ENCODE measurements at regions not wholly inside any gene's neighbourhood (a gene's known extent, or its start where the extent isn't known, plus 50 kb on each side); places are given as distances from the start of the nearest gene placed in this dataset.

DNA sequence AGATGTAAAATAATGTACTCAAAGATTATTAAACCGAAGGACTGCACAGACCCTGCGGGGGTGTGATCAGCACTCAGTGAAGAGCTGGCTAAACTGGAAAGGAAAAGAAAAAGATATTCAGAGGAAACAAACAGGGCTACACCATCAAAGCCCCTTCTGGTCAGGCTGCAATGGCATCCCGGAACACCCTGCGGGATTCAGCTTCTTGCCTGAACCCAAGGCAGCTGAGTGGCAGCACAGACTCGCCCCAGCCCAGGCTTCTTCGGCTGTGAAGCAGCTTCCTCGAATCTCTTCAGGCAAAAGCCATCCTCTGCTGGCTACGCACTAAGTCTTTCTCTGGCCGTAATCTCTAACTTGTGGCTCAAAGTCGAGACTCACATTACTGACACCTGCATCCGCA is 220.9 kb downstream of the TEX29 start:
- no peak for DNase-seq

DNA sequence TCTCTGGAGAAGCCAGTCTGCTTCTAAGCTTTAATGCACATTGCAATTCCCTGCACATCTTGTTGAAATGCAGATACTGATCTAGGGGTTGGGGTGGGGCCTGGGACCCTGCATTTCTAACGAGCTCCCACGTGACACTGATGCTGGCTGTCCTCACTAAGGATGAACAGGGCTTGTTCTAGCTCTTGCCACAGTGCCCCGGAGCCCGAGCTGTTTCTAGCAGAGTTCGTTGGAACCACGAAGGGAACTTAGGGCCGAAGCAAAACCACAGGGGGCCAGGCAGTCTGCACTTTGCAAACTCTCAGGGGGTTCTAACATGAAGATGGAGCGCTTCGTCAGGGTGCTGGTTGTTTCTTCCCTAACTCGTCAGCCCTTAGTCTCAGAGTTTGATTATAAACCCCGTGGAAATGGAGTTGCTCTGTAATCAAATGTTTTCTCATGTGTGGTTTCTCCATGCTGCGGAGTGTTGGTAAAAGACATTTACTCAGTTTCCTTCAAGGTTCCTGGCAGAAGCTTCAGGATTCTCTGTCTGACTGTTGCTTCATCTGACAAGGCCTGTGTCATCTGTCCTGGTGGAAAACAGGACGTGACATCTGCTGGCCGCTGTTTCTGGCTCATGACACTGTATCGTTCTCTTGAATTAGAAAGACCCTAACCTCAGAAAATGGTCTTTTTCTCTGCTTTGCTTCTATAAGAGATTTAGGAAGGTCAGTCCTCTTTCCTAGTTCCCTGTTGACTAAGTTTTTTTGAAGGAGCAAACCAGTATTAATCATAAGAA is 221.5 kb downstream of the TEX29 start:
- DNase-seq, result no peak

DNA sequence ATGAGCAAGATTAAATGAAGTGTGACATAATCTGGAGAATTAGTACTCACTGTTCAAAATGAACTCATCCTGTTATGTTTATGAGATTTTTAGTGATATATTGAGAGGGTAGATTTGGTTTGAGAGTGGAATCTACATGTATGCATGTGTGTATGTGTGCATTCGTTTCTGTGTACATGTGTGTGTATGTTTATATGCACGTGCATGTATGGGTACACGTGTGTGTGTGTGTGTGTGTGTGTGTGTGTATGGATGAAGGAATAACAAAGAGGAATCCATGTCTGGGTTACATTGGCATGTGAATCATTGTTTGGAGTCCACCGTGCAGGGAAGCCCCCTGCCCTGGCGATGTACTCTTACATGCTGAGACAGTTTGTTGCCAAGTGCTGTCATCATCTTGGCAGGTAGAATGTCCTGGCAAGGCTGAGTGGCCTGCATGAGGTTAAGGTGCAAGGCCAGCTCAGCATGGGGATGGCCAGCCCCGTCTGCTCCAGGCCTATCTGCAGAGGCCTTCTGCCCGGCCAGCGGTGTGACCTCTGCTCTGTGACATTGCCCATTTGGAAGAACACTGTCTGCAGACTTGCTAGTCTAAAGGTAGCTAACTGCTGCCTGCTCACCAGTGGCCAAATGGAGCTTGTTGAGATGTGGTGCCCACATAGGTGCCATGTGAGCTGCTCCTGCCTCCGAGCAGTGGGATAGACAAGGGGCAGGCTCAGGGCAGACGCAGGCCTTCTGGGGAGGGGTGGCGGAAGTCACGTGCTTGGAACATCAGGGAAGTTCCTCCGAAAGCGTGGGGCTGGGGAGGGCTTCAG is 222.3 kb downstream of the TEX29 start:
- DNase-seq, result no peak

DNA sequence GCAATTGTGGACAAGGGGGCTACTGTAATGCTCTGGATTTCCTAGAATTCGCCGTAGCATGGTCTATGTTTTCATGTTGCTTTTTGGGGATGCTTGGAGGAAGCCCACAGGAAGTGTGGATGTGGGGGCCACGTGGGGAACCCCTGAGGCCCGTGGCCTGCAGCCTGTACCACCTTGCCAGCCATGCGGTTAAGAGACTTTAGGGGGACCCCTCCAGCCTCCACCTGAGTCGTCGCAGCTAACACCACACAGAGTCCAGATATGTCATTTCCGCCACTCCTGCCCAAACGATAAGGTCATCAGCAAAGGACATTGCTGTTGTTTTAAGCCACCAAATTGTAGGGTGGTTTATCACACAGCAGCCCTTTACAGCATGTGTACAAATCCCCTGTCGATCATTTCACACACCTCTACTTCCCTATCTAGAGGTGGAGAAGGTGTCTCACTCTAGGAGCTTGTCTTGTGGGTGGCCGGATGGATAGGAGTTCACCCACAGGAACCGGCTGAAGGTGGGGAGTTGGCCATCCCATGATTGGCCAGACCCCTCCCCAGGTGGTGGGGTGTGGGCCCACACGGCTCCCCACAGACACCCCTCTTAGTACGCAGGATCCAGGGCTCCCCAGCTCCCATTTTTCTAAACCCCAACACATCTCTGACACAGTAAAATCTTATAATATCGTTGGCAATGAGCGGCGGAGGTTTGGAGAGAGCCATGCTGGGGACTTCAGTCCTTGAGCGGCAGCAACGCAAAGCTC is 226.7 kb downstream of the TEX29 start:
- no peak for DNase-seq

DNA sequence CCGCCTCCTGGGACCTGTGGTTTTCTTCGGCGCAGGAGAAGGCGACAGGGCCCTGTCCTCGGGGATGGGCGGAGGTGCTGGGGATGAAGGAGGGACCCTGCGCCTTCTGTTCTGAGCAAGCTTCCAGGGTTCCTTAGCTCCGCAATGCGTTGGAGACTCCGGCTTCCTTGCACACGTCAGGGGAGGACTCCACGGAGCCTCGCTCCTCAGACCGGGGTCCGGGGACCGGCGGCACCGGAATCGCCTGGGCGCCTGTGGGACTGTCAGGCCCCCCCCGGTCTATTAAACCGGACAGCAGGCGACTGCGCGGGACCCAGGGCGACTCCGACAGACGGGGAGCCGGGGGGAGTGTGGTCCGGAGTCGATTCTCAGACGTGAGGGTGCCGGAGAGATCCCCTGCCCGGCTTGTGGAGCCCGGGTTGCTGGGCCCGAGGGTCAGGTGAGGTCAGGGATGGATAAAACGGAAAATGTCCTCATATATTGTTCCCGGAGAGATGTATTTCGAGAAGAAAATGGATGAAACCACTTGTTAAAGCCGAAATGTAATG is 227.4 kb downstream of the TEX29 start:
- no peak for DNase-seq

DNA sequence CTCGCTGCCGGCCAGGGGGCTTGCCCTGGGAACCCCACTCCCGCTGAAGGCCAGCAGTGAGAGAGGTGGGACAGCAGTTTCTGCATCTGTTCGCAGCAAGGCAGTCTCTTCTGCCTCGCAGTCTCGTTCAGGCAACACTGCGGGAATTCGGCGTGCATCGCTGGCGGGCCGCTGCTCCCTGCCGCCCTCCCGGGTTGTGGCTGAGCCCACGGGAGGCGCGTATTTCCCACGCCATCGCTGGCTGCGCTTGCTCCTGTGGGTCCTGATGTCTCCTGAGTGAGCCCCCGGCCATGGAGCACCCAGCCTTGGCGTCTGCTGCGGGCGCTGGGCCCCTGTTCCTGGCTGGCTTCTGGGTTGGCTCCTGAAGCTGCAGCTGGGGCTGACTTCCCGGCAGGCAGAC is 227.9 kb downstream of the TEX29 start:
- DNase-seq, result no peak

DNA sequence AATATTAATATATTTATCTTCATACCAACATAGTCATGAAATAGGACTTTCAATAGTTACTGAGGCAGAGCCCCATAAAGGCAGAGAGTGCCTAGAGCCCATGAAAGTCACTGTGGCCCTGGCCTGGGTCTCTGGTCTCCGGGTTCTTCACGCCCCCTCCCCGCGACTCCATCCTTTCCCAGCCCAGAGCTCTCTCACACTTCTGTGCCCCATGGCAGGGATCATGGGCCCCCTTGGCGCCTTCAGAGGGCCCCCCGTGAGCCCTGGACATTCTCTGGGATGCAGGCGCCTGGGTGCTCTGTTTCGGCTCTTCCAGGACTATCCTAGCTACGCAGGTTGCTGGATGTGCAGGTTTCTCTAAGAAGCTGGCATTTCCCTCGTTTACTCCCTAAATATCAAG is 228.4 kb downstream of the TEX29 start:
- DNase-seq, result no peak

DNA sequence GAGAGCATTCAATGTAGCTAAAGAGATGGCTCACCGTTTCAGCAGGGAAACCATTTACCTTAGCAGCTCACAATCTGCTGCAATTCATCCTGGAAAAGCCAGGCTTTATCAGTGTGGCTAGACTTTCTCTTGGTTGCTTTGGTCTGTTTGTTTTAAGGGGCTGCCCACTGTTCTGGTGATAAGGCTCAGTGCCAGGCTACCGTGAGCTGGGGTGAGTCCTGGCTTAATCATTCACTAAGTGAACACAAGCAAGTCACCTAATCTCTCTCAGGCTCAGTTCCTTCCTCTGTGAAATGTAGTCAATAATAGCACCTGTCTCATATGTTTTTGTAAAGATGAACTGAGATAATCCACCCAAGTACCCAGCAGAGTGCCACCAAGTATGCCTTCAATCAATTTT is 229.0 kb downstream of the TEX29 start:
- DNase-seq, result no peak

DNA sequence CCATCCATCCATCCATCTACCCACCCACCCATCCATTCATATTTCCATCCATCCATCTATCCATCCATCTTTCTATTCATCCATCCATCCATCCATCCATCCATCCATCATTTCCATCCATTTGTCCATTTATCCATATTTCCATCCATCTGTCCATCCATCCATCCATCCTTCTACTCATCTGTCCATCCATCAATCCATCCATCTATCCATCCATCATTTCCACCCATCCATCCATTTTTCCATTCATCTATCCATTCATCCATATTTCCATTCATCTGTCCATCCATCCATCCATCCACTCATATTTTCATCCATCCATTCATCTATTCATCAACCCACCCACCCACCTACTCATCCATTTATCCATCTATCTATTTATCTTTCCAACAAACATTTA is 229.6 kb downstream of the TEX29 start:
- no peak for DNase-seq

DNA sequence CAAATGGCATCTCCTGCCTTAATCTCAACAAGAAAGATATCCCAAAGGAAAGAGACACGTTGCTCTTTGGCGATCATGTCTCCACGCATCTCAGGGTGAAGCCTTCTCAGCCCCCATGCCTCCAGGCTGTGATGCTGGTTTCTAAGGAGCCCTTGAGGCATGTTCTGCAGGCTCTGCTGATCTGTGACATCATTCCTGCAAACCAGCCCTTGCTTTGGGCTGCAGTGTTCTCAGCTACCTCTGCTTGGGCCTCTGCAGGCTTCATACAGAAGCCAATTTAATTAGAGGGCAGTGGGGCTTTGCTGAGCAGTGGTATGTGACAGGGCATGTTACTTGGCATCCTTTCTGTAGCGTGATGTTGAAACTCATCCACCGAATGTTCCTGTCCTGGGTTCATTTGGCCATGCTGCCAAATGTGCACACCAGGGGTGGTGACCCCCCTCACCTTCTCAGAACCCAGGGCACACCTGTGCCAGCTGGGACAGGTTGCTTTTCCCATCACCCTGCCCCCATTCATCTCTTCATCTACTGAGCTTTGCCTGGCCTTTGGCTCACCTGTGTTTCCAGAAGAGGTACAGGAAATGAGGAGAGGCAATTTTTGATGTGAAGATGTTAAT is 230.9 kb downstream of the TEX29 start:
- DNase-seq, result no peak

DNA sequence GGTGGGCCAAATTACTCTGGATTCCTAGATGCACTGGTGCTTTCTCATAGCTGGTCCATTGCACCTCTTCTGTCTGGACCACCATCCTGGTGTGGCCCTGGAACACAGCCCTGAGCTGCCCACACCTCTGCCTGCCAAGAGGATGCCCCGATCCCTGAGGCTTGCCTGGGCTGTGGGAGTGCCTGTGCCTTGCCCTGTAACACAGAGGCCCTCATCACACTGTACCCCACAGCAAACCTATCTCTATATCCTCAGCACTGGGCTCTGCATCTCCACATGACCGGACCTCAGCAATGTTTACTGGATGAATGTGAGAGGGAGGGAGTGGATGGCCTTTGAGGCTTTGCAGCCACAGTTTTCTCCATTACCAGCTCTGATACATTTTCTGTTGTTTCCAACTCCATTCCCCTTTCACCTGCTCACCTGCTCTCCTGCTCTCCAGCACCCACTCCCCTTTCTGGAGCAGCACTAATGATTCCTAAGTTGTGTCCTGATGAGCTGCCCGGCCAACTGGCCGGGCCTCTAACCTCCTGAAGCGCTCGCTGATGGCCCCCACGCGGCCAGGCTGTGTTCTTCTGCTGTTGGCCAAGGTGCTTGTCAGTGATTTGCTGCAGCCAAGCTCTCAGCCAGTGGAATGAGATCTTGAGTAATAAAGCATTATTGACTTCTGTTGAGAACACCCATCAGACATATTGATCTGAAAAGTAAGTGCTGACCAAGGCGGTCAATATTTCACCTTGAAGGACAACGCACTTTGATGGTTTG is 232.6 kb downstream of the TEX29 start:
- DNase-seq, result no peak

DNA sequence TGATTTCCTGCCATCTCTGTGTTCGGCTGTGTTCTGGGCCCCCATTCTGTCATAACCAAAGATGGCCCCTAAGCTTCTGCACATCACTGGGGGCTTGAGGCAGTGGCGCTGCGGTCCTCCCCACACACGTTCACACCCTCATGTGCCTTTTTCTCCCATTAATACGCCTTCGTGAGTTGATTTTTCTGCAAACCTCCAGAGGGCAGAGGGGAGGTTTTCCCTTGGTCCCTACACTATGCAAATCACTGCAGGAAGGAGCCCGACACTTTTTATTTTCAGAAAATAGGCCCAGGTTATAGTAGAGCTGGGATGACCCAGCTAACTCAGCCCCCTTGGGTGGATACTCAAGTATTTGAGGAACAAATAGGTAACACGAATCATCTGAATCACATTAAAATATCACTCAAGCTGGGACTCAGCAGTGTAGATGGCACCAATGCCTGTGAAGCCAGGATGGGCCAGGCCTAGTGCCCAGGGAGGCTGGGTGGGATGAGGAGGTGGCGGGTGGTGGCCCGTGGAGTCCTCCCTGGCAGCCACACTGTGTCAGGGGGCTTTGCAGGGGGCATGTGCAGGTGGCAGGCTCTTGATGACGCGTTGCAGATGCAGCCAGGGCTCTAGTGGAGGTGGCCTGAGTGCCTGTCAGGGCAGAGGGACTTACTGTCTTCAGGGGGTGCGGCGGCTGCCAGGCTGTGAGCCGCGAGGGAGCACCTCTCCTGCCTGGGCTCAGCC is 234.3 kb downstream of the TEX29 start:
- DNase-seq, result no peak

DNA sequence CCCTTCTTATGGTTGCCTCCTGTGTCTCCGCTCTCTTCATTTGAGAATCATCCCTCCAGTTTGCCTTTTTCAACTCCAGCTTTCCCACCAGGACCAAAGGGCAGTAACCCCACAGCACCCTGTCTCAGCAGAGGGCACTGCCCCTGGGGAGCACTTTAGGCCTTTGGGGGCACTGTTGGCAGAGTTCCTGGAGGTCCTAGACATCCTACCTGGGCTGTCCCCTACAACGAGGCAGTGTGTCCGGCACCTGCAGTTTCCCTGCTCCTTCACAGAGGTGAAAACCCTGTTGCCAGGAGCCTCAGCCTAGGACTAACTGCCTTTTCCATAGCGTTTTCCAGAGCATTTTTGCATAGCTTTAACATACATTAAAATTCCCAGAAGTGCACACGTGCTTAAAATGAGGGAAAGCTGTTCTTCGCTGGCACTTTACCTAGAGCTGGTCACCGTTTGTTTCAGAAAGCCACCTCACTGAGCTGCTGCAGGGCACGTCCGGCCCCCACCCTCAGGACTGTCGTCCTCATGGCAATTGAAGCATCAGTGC is 234.9 kb downstream of the TEX29 start:
- peak; percentile 33 for DNase-seq

DNA sequence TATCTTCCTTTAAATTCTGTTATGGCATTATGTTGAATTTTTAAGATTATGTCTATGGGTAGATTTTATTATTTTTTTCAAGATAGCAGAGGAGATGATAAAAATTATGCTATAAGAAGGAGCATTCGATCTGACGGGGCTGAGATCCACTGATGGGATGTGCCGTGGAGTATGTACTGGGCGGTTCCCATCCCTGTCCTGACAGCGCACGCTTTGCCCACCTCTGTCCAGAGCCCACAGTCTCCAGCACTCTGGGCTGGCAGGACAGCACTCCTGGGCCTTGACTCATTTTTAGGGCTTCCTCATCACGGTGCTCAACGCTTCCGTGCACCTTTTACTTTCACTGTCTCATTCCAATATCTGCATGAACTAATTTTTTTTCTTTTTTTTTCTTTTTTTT is 235.5 kb downstream of the TEX29 start:
- DNase-seq, result no peak

DNA sequence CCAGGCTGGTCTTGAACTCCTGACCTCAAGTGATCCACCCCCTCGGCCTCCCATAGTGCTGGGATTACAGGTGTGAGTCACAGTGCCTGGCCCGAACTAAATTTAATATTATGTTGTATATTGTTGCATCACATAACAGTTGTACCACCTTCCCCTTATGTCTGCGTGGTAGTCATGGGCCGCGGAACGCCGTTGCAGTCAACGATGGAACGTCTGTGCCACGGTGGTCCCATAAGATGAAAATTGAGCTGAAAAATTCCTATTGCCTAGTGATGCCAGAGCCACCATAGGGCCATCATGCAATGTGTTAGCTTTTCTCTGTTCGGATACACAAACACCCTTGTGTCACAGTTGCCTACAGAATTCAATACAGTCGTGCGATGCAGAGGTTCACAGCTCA is 236.1 kb downstream of the TEX29 start:
- DNase-seq, result no peak

DNA sequence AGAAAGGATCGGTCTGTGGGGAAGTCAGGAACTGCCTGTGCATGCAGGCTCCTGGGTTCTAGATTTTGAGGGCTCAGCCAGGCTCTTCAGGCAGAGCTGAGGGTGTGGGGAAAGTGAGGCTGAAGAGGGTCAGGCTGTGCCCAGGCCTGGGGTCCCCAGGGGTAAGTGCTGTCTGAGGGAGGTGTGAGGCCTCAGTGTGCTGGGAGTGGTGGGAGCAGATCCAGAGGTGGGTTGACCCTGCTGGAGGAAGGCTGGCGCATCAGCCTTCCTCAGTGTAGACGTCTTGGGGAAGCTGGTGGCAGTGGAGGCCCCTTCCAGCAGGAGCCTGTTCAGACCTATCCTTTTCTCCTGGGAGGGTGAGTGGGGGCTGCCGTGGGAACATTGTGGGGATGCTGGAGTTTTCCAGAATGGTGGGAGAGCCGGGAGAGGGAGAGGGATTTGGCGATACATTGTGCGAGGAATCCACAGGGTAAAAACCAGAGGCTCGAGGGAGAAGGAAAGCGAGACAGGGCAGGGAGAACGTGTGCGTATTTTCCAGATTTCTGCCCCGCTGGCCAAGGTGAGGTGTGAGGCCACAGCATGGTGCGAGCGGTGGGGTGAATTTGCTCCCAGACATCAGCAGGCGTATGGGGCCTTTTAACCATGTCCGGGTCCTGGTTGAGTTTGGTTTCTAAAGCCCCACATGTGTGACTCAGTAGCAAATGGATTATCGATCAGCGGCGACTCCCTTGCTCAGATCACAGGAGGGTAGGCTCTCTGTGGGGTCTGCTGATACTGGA is 237.7 kb downstream of the TEX29 start:
- no peak for DNase-seq

DNA sequence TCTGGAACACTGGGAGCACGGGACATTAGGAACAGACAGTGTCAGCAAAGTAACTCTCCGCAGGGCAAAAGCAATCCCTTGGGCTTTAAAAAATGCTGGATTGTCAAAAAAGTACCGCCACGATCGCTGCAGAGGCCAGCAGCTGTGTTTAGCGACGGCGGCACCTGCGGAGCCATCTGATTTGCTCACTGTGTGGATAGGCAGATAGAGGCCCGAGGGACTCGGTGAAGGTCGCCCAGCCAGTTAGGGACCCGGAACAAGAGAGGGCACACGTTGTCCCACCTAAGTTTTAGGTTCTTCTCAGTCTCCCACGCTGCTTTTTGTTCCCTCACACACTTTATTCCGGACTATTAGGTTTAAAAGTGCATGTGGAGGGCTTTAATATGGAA is 238.3 kb downstream of the TEX29 start:
- DNase-seq, result no peak

DNA sequence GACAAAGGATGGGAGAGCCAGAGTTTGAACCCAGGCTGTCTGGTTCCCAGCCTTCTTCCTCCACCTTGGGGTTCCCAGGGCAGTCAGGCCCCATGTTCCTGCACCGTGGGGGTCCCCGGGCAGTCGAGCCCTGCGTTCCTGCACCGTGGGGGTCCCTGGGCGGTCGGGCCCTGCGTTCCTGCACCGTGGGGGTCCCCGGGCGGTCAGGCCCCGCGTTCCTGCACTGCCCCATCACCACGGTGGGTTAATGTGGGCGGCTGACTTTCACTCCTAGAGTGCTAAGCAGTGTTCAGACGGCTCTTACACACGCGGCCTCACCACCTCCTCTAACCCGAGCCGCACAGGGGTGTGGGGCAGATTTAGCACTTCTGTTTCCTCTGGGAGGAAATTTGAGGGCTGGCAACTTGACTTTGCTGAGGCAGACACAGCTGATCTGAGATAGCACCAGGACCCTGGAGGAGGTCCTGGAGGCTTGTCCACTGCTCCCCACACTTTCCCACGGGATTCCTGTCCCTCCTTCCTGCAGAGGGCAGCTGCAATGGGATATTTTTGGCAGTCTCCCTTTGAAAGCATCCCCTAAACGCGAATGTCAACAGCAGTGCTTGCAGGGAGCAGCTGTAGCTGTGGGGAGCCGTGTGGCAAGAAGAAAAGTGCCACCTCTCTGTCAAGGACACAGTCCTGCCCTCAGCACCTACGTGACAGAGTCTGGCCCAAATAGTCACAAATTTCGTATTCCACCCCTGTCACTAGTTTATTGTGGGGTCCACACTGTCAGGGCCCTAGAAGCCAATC is 239.4 kb downstream of the TEX29 start:
- DNase-seq, result no peak

DNA sequence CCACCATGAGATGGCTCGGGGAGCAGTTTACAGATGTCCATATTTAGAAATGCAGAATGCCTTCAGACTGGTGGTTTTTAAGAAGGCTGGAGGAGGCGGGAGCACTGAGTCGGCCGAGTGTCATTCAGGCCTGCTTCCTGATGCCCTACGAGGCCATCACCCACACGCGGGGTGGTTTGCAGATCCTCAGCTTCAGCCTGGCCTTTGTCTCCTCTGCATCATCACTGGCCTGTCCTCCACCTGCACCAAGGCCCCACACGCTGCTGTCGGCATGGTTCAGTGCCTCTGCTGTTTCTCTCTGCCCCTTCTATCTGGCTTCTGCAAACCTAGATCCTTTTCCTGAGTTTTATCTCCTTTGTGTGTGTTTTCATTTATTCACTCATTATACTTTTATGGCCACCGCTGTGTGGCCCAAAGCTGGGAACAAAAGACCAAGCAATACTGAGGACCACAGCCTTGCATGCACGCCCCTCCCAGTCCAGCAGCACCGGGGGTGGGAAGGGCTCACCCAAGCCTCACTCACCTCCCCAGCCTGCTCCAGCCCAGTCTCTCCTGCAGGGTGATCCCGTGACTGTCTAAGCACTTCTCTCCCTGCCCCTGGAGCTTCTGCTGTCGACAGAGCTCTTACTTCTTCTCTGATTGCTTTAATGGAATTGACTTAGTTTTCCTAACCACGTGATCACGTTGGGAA is 240.8 kb downstream of the TEX29 start:
- no peak for DNase-seq
